ENCODE measurements at regions not wholly inside any gene's neighbourhood (a gene's known extent, or its start where the extent isn't known, plus 50 kb on each side); places are given as distances from the start of the nearest gene placed in this dataset.

DNA sequence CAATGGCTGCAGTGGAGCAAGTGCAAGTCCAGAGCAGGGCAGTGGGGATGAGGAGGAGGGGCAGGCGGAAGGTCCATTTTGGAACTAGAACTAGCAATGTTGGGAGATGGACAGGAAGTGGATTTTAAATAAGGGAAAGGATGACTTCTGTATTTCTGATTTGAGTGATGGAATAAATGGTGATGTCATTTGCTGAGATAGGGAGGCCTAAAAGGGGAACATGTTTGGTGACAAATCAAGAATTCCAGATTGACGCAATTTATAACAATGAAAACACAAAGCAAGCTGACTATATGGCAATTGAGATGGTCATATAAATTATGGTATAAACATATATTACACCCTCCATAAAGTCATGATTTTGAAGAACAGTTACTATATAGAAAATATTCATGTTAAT is 209.3 kb downstream of the SS18 start:
- TF ChIP-seq, protein P1, sequence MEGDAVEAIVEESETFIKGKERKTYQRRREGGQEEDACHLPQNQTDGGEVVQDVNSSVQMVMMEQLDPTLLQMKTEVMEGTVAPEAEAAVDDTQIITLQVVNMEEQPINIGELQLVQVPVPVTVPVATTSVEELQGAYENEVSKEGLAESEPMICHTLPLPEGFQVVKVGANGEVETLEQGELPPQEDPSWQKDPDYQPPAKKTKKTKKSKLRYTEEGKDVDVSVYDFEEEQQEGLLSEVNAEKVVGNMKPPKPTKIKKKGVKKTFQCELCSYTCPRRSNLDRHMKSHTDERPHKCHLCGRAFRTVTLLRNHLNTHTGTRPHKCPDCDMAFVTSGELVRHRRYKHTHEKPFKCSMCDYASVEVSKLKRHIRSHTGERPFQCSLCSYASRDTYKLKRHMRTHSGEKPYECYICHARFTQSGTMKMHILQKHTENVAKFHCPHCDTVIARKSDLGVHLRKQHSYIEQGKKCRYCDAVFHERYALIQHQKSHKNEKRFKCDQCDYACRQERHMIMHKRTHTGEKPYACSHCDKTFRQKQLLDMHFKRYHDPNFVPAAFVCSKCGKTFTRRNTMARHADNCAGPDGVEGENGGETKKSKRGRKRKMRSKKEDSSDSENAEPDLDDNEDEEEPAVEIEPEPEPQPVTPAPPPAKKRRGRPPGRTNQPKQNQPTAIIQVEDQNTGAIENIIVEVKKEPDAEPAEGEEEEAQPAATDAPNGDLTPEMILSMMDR (IDR thresholded peaks at IDR 0.05; ENCODE audit: control extremely low read depth, extremely low read depth, low read depth, missing control alignments), result no peak
- ChIA-PET POLR2A (no interaction called here), CTCF (interaction anchor here (1.3 to 1.4 kb wide), 2 partner anchors 10 to 22 kb away, joined by 3 to 4 read pairs; no protein-coding TSS in a partner anchor)
- DNase-seq (ENCODE audit: extremely low spot score), result no peak

DNA sequence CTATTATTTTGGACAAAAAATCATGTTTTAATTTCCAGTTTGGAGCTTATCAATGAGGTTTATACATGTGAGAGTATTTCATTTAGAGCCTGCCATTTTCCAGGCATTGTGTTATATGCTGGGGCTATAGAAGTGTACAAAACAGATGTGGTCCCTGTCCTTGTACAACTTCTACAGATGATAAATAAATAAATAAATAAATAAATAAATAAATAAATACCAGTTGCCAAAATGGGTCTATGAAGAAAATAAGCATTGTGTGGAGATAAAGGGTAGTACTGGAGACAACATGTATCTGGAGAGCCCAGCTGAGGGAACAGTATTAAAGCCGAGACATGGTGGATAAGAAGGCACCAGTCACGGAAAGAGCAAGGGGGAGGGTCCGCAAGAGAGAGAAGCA is 210.0 kb downstream of the SS18 start:
- TF ChIP-seq, protein P1 (IDR thresholded peaks at IDR 0.05; ENCODE audit: control extremely low read depth, extremely low read depth, low read depth, missing control alignments), result no peak
- no peak for DNase-seq (ENCODE audit: extremely low spot score)
- POLR2A ChIA-PET, result no interaction called here
- CTCF ChIA-PET, result interaction anchor here (1.3 to 1.4 kb wide), 2 partner anchors 9 to 21 kb away, joined by 3 to 4 read pairs; no protein-coding TSS in a partner anchor

DNA sequence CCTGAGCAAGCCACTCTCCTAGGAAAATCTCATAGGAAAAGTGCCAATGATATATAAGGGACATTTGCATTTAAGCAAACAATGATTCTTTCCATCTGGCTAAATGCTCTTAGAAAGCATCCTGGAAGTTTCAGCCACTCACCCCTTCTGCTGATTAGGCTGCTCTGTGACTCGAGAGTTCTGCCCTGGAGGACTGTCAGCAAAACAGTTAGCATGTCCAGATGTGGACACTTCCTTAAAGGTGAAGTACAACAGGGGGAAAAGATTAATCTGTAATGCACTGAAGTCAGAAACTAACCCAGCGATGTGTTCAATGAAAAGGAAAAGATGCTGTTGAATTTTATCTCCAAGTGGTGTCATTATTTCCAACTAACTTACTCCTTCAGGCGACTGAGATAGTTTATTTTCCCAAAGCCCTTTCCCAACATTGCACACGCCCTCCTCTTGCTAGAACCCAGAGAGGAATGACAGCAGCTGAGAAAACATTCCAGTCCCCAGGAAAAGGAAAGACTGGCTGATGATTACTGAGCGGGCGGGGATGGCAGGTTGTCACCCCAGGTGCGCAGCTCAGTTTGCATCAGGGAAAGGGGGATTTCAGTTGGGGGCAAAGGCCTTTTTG is 214.0 kb downstream of the SS18 start:
- TF ChIP-seq, protein P1 (IDR thresholded peaks at IDR 0.05; ENCODE audit: control extremely low read depth, extremely low read depth, low read depth, missing control alignments), result no peak
- ChIA-PET CTCF (interaction anchor here (1.0 to 1.8 kb wide), 2 partner anchors 20 to 23 kb away, joined by 3 to 7 read pairs; no protein-coding TSS in a partner anchor), POLR2A (no interaction called here)
- DNase-seq (ENCODE audit: extremely low spot score), result no peak

DNA sequence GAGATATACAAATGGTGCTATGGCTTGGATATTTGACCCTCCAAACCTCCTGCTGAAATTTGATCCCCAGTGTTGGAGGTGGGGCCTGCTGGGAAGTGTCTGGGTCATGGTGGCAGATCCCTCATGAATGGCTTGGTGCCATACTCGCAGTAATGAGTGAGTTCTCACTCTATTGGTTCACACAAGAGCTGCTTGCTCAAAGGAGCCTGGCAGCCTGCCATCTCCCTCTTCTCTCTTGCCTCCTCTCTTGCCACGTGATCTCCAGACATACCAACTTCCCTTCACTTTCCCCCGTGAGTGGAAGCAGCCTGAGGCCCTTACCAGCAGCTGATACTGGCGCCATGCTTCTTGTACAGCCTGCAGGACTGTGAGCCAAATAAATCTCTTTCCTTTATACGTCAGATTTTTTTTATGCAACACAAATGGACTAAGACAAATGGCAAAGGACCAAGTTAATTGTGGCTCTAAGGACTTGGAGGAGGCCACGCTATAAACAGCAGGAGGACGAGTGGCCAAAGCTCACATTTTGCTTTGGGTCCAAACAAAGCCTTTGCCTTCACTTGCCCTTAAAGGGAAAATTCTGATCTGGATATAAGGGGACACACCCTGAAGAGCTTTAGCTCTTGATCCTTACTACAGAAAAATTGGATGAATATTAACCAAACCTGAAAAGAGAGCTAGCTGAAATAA is 214.7 kb downstream of the SS18 start:
- DNase-seq (ENCODE audit: extremely low spot score), result no peak
- ChIA-PET POLR2A (no interaction called here), CTCF (no interaction called here)
- TF ChIP-seq, protein P1 (IDR thresholded peaks at IDR 0.05; ENCODE audit: control extremely low read depth, extremely low read depth, low read depth, missing control alignments), result no peak

DNA sequence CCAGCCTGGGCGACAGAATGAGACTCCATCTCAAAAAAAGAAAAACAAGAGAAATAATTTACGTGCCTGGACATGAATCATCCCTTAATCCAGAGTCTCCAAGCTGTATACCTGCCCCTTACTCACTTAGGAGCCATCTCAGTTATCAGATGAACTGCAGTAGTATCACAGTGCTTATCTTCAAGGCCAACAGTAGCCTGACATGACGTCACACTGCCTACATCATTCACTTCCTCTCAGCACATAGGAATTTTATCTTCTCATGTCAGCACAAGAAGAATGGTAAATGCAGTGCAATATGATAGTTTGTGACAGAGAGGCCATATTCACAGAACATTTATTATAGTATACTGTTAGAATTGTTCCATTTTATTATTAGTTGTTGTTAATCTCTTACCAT is 216.6 kb downstream of the SS18 start:
- CTCF ChIA-PET, result no interaction called here
- no peak for DNase-seq (ENCODE audit: extremely low spot score)
- TF ChIP-seq, protein P1 (IDR thresholded peaks at IDR 0.05; ENCODE audit: control extremely low read depth, extremely low read depth, low read depth, missing control alignments), result no peak
- POLR2A ChIA-PET, result no interaction called here

DNA sequence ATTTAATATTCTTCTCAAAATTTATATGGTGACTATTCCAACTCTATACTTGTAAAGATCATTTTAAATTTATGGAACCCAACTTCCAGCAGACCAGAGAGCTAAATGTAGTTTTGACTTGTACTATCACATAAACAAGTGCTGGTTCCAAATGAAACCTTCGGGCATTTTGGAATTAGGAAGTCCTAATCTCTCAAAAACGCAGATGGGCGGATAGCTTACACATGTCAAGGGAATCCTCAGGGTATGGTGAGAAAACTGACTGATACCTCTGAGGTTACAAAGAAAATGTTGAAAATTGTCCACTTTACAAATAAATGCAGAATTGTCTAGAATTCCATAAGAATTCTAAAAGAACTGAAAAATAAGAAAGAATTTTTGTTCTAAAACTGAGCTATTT is 224.1 kb downstream of the SS18 start:
- CTCF ChIA-PET, result interaction anchor here (0.7 to 1.8 kb wide), 6 partner anchors 9 to 50 kb away, joined by 3 to 6 read pairs (median 3); no protein-coding TSS in a partner anchor
- no peak for DNase-seq (ENCODE audit: extremely low spot score)
- POLR2A ChIA-PET, result no interaction called here
- TF ChIP-seq, protein P1 (IDR thresholded peaks at IDR 0.05; ENCODE audit: control extremely low read depth, extremely low read depth, low read depth, missing control alignments), result no peak

All from GM10248 (cell line).